GM21381 (cell line): ENCODE measurements at regions not wholly inside any gene's neighbourhood (a gene's known extent, or its start where the extent isn't known, plus 50 kb on each side); places are given as distances from the start of the nearest gene placed in this dataset.
A peak's percentile ranks its signal among the peaks of the same experiment; 100 is the strongest.
"Not testable (repeated sequence)": the region's sequence is repeated elsewhere in the genome, so short reads cannot be mapped to it uniquely, and the experiment has no call there.

Experiments
- ATAC-seq: cut with Tn5 transposase; IDR thresholded peaks from one replicate; pipeline ENCODE4 v1.9.1; 2021; ENCODE audit warnings: mild to moderate bottlenecking, moderate library complexity; ENCODE audit not compliant: unreplicated experiment

GRCh38 chr9:110081395-110081794 lies 126.6 kb downstream of the C9orf152 start:
- no peak for ATAC-seq

- no peak for ATAC-seq
Measured at GRCh38 chr9:110083866-110084265, 124.1 kb downstream of the C9orf152 start.

- ATAC-seq = no peak
Measured at GRCh38 chr9:110086537-110086936, 121.4 kb downstream of the C9orf152 start.

GRCh38 chr9:110087605-110088004 lies 120.4 kb downstream of the C9orf152 start:
- no peak for ATAC-seq

GRCh38 chr9:110088099-110088498 lies 119.9 kb downstream of the C9orf152 start:
- ATAC-seq = no peak

- no peak for ATAC-seq
Measured at GRCh38 chr9:110089681-110090370, 118.1 kb downstream of the C9orf152 start.

GRCh38 chr9:110092792-110093191 lies 115.2 kb downstream of the C9orf152 start:
- ATAC-seq = no peak

GRCh38 chr9:110093417-110093816 lies 114.5 kb downstream of the C9orf152 start:
- ATAC-seq = no peak

GRCh38 chr9:110093871-110094270 lies 114.1 kb downstream of the C9orf152 start:
- ATAC-seq = no peak

GRCh38 chr9:110095161-110095595 lies 112.8 kb downstream of the C9orf152 start:
- no peak for ATAC-seq

GRCh38 chr9:110095776-110096175 lies 112.2 kb downstream of the C9orf152 start:
- no peak for ATAC-seq

GRCh38 chr9:110096674-110097073 lies 111.3 kb downstream of the C9orf152 start:
- ATAC-seq = not testable (repeated sequence)

- ATAC-seq = no peak
Measured at GRCh38 chr9:110099236-110100095, 108.5 kb downstream of the C9orf152 start.

GRCh38 chr9:110101531-110102161 lies 106.3 kb downstream of the C9orf152 start:
- ATAC-seq = peak; percentile 78

- ATAC-seq = no peak
Measured at GRCh38 chr9:110103257-110103656, 104.7 kb downstream of the C9orf152 start.

- no peak for ATAC-seq
Measured at GRCh38 chr9:110104261-110104809, 103.6 kb downstream of the C9orf152 start.

- no peak for ATAC-seq
Measured at GRCh38 chr9:110105107-110105506, 102.9 kb downstream of the C9orf152 start.

GRCh38 chr9:110106661-110107060 lies 101.3 kb downstream of the C9orf152 start:
- no peak for ATAC-seq

- no peak for ATAC-seq
Measured at GRCh38 chr9:110109333-110110092, 98.4 kb downstream of the C9orf152 start.

GRCh38 chr9:110110154-110110553 lies 97.8 kb downstream of the C9orf152 start:
- ATAC-seq = peak; percentile 92

GRCh38 chr9:110111868-110112267 lies 96.1 kb downstream of the C9orf152 start:
- no peak for ATAC-seq
